ENCODE measurements at regions not wholly inside any gene's neighbourhood (a gene's known extent, or its start where the extent isn't known, plus 50 kb on each side); places are given as distances from the start of the nearest gene placed in this dataset.

- TF ChIP-seq POLR2A (IDR thresholded peaks at IDR 0.05) (no peak), CTCF (IDR thresholded peaks at IDR 0.05) (no peak)
These were observed 283.1 kb downstream of the TDRD15 start for GRCh38 chr2:21406911-21407310.

All from heart left ventricle (tissue), 13 donors.